ENCODE measurements at regions not wholly inside any gene's neighbourhood (a gene's known extent, or its start where the extent isn't known, plus 50 kb on each side); places are given as distances from the start of the nearest gene placed in this dataset.

DNA sequence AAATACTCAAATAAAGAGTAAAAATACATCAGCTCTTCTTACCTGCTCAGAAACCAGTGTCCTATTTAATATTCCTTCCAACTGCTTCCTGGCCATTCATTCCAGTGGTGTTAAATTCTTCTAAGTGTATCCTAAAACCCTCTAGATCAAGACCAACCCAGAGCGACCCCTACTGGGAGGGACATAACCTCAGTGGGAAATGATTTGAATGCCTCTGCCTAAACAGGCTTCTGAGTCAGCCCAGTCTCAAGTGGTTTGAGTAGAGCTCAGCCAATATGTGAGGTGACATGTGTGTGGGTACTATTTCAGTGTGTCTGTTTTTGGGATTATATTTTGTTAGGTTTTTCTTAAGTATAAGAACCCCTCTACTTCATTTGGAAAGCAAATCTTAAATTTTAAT is 133.6 kb upstream of the ARHGEF9 start:
- BruUV-seq (replicated peaks), result no TSS peak
- Histone ChIP-seq H3K79me2 (ENCODE audit: insufficient read depth, low read length) (no peaks in the 10 kb centered on the region), H3K9me3 (ENCODE audit: low read length) (peaks cover 42% of the 10 kb centered on the region; the same call in 1 of the 2 replicates), H3K27me3 (ENCODE audit: control insufficient read depth in 1 of 2, insufficient read depth in 2 of 2, low read length in 2 of 2) (no peaks in the 10 kb centered on the region), H3K36me3 (replicated peaks in 1 of 2; ENCODE audit: control insufficient read depth in 1 of 2, insufficient read depth in 2 of 2, low read length in 2 of 2) (no peaks in the 10 kb centered on the region), H2AFZ (ENCODE audit: low read length) (no peak overlapping the region), H3K9ac (ENCODE audit: insufficient read depth, low read depth, low read length) (no peak overlapping the region), H4K20me1 (ENCODE audit: insufficient read depth, low read length) (no peaks in the 10 kb centered on the region), H3K4me3 (replicated peaks in 1 of 3; ENCODE audit: insufficient read depth in 1 of 3, low read depth in 2 of 3, low read length in 3 of 3) (no peak overlapping the region), H3K27ac (ENCODE audit: extremely low read length, insufficient read depth, low read length) (no peak overlapping the region), H3K4me1 (ENCODE audit: insufficient read depth, low read length) (no peaks in the 10 kb centered on the region), H3K4me2 (ENCODE audit: low read depth, low read length) (no peak overlapping the region)
- DNase-seq (ENCODE audit: low spot score) (no peak), ATAC-seq (no peak), FAIRE-seq (no peak)
- ChIA-PET CTCF (ENCODE audit: low intra/inter-chr PET ratio, low total read pairs) (no interaction called here), POLR2A (no interaction called here)
- in situ Hi-C loops (cut with HindIII; ENCODE audit: extremely low pct_ligation_motif_present, low pct_unique_long_range_greater_than_20kb) (no loop called here), intact Hi-C loops (cut with micrococcal nuclease; ENCODE audit: unreplicated experiment) (no loop called here)
- 13% methylated on average over 1 of the region's 1 CpG for WGBS (ENCODE audit: low lambda C conversion rate)
- TF ChIP-seq ZNF724P (CRISPR knock-in tag; IDR thresholded peaks at IDR 0.05; ENCODE audit: borderline replicate concordance), result no peak
- no peak for TF ChIP-seq RFX5 (IDR thresholded peaks at IDR 0.05; ENCODE audit: low read depth, low read length)
- TF ChIP-seq RFX1 (IDR thresholded peaks at IDR 0.05), result no peak
- no peak for TF ChIP-seq ZNF576 (CRISPR knock-in tag; IDR thresholded peaks at IDR 0.05)
- no peak for TF ChIP-seq NFIB (CRISPR knock-in tag; IDR thresholded peaks at IDR 0.05; ENCODE audit: borderline replicate concordance)
- TF ChIP-seq NCOA2 (CRISPR knock-in tag; IDR thresholded peaks at IDR 0.05), result no peak
- TF ChIP-seq POLR2AphosphoS5 (IDR thresholded peaks at IDR 0.05; ENCODE audit: low read depth, low read length), result no peak
- TF ChIP-seq ZNF563 (CRISPR knock-in tag; IDR thresholded peaks at IDR 0.05), result no peak
- TF ChIP-seq, protein P1, sequence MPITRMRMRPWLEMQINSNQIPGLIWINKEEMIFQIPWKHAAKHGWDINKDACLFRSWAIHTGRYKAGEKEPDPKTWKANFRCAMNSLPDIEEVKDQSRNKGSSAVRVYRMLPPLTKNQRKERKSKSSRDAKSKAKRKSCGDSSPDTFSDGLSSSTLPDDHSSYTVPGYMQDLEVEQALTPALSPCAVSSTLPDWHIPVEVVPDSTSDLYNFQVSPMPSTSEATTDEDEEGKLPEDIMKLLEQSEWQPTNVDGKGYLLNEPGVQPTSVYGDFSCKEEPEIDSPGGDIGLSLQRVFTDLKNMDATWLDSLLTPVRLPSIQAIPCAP (CRISPR knock-in tag; IDR thresholded peaks at IDR 0.05; ENCODE audit: low read depth), result no peak
- TF ChIP-seq DPF2 (CRISPR knock-in tag; IDR thresholded peaks at IDR 0.05; ENCODE audit: borderline replicate concordance, low read depth), result no peak
- no peak for TF ChIP-seq MBD4 (IDR thresholded peaks at IDR 0.05; ENCODE audit: borderline replicate concordance, low read length)

Data from HepG2 (cell line).